GM12878 (cell line): ENCODE measurements at regions not wholly inside any gene's neighbourhood (a gene's known extent, or its start where the extent isn't known, plus 50 kb on each side); places are given as distances from the start of the nearest gene placed in this dataset.
"Not testable (repeated sequence)": the region's sequence is repeated elsewhere in the genome, so short reads cannot be mapped to it uniquely, and the experiment has no call there.

ENCODE experiments used
- ATAC-seq: fragments of 200-7000 bp; cut with Tn5 transposase; 3 replicates; pipeline ENCODE4 v1.9.1; 2020; ENCODE audit warnings: mild to moderate bottlenecking, moderate library complexity
- BruUV-seq: library from RNA; stranded (reverse); fragments of 400-500 nt; replicated peaks from 2 replicates; lab custom pipeline; 2021; lab: Mats Ljungman, UMichigan
- CTCF ChIA-PET: fragments of 300-600 bp; sonication (Branson Sonifier 250); formaldehyde crosslinking; extraction: SDS; loops from one replicate; lab custom pipeline; 2021; ENCODE audit warnings: inconsistent platforms; lab: Yijun Ruan, JAX
- POLR2A ChIA-PET: fragments of 350-600 bp; formaldehyde crosslinking; extraction: SDS; loops from one replicate; lab custom pipeline; 2021; ENCODE audit warnings: inconsistent platforms; lab: Charles Lee
- RAD21 ChIA-PET: fragments of 300-600 bp; sonication (Branson Sonifier 250); formaldehyde crosslinking; loops from one replicate; lab custom pipeline; 2023; ENCODE audit warnings: antibody characterized with exemption; ENCODE audit not compliant: unreplicated experiment; lab: Charles Lee
- SMC1A ChIA-PET: fragments of 300-600 bp; sonication (Branson Sonifier 250); formaldehyde crosslinking; loops from one replicate; lab custom pipeline; 2023; ENCODE audit not compliant: unreplicated experiment, uncharacterized antibody; lab: Charles Lee
- DNase-seq: peaks from one replicate; pipeline ENCODE4 v3.0.0-alpha.2; 2011; ENCODE audit warnings: low read depth, low spot score
- FAIRE-seq: peaks from 3 replicates; lab custom pipeline; 2011; peaks lifted over from hg19 to GRCh38; lab: Jason Lieb, UNC
- H2AFZ ChIP-seq: 2 replicates; pipeline ENCODE4 v1.6.0; 2011; ENCODE audit warnings: low read depth, low read length, control low read depth; ENCODE audit not compliant: control insufficient read depth
- H3K27ac ChIP-seq: 2 replicates; pipeline ENCODE4 v1.5.1; 2011; ENCODE audit warnings: control low read depth; ENCODE audit not compliant: control insufficient read depth, insufficient read depth
- H3K27me3 ChIP-seq, 2 experiments: replicated peaks in 1 of 2; 2 replicates each; pipeline versions ENCODE4 v1.6.0 to v1.6.1; 2011; ENCODE audit warnings: low read length in 1 of 2; ENCODE audit not compliant: control insufficient read depth in 2 of 2, insufficient read depth in 2 of 2
- H3K36me3 ChIP-seq, 2 experiments: 2 replicates each; pipeline ENCODE4 v1.5.1; 2011; ENCODE audit warnings: low read length in 1 of 2; ENCODE audit not compliant: control insufficient read depth in 2 of 2, insufficient read depth in 2 of 2
- H3K4me1 ChIP-seq: 2 replicates; pipeline ENCODE4 v1.6.1; 2011; ENCODE audit warnings: mild to moderate bottlenecking, low read length, moderate library complexity, mixed read lengths; ENCODE audit not compliant: control insufficient read depth, insufficient read depth
- H3K4me2 ChIP-seq: 2 replicates; pipeline ENCODE4 v1.6.0; 2011; ENCODE audit warnings: control low read depth; ENCODE audit not compliant: control insufficient read depth, insufficient read depth
- H3K4me3 ChIP-seq: fragments of 200-600 bp; sonication (generic); 2 replicates; pipeline ENCODE4 v1.5.1; 2016
- H3K79me2 ChIP-seq: 2 replicates; pipeline ENCODE4 v1.6.0; 2011; ENCODE audit warnings: low read length; ENCODE audit not compliant: control insufficient read depth, insufficient read depth
- H3K9ac ChIP-seq: 2 replicates; pipeline ENCODE4 v1.8.0; 2011; ENCODE audit warnings: low read length, control low read depth, mixed read lengths; ENCODE audit not compliant: control insufficient read depth, insufficient read depth
- H3K9me3 ChIP-seq: replicated peaks from 3 replicates; pipeline ENCODE4 v1.5.1; 2011; ENCODE audit warnings: mild to moderate bottlenecking, low read length; ENCODE audit not compliant: control insufficient read depth, insufficient read depth
- H4K20me1 ChIP-seq: 2 replicates; pipeline ENCODE4 v1.6.0; 2011; ENCODE audit not compliant: control insufficient read depth, insufficient read depth
- WGBS: methylation state at CpG from one replicate; pipeline ENCODE4 v1.1.6; 2016; ENCODE audit warnings: low lambda C conversion rate; ENCODE audit not compliant: insufficient replicate concordance, insufficient coverage; ENCODE audit errors: missing lambda C conversion rate; 5-methylcytosine and 5-hydroxymethylcytosine counted together
- in situ Hi-C: fragments of 300-500 bp; cut with MboI; formaldehyde crosslinking; loops from 9 replicates; pipeline ENCODE4 v1.14.3; 2018; ENCODE audit warnings: mixed read lengths
- intact Hi-C: fragments of 100-400 bp; cut with micrococcal nuclease; formaldehyde crosslinking; loops from one replicate; pipeline ENCODE4 v1.14.2; 2022; ENCODE audit not compliant: unreplicated experiment

DNA sequence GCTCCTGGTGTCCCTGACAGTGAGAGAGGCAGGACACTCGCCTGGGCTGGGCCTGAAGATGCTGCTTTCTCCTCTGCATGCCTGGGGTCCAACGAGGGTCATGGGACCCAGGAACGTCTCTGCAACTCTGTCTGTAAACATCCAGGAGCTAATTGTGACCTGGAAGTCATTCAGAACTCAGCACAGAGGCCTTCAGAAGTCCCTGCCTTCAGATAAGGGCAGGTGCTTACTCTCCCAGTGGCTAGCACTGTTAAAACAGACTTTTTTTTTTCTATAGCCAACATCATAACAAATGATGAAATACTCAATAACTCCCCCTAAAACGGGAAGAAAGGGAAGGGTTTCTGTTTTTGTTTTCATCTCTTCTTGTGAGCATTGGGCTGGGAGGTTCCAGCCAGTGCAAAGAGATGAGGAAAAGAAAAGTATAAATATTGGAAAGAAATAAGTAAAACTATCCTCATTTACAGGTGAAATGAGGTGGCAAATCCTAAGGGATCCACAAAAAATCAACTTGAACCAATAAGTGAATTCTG, 118.3 kb upstream of the FAM20C start:
- H3K4me1 ChIP-seq, FAIRE-seq, RAD21 ChIA-PET, CTCF ChIA-PET, ATAC-seq, H3K27me3 ChIP-seq, H3K4me2 ChIP-seq, H3K36me3 ChIP-seq, DNase-seq, H3K9me3 ChIP-seq, SMC1A ChIA-PET, intact Hi-C loops, POLR2A ChIA-PET, H4K20me1 ChIP-seq, H2AFZ ChIP-seq, H3K9ac ChIP-seq, BruUV-seq, H3K79me2 ChIP-seq, H3K27ac ChIP-seq, in situ Hi-C loops, H3K4me3 ChIP-seq: not testable (repeated sequence)
- WGBS = 4% methylated on average over 4 of the region's 4 CpGs

DNA sequence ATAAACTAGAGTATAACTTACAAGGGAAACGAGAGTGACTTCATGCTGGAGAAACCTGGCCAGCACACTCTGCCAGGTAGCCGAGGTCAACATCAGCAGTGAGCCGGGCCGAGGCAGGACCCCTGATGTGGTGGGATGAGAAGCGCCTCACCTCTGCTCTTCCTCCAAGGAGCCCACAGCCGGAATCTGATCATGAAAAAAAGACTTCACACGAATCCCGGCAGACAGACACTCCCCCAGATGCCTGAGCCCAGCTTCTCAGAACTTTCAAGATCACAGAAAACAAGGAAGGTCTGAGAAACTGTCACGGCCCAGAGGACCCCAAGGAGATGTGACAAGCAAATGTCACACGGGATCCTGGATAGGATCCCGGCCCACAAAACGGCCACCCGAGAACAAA, 116.9 kb upstream of the FAM20C start:
- H3K4me1 ChIP-seq, H3K36me3 ChIP-seq, BruUV-seq, POLR2A ChIA-PET, H3K27ac ChIP-seq, H3K9me3 ChIP-seq, H4K20me1 ChIP-seq, RAD21 ChIA-PET, intact Hi-C loops, H3K79me2 ChIP-seq, in situ Hi-C loops, H3K9ac ChIP-seq, DNase-seq, ATAC-seq, H2AFZ ChIP-seq, SMC1A ChIA-PET, FAIRE-seq, H3K27me3 ChIP-seq, H3K4me2 ChIP-seq, CTCF ChIA-PET, H3K4me3 ChIP-seq: not testable (repeated sequence)
- WGBS = 53% methylated on average over 11 of the region's 13 CpGs

DNA sequence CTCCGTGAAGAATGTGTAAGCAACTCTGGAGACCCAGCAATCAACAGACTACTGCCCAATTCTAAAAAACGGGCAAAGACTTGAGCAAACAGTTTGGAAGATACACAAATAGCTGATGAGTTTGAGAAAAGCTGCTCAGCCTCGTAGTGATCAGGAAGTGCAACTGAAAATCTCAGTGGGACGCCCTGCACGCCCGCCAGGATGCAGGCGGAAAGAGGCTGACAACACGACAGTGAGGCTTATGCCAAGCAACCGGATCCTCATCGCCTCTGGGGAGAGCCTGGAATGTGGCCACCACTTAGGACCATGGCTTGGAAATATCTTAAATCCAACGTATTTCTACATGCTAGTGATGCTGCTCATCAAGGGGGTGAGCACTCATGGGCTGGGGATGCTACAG, 116.2 kb upstream of the FAM20C start:
- H3K27ac ChIP-seq, H3K4me1 ChIP-seq, CTCF ChIA-PET, H3K9ac ChIP-seq, RAD21 ChIA-PET, H3K27me3 ChIP-seq, POLR2A ChIA-PET, H2AFZ ChIP-seq, ATAC-seq, H3K4me2 ChIP-seq, BruUV-seq, DNase-seq, H3K36me3 ChIP-seq, H3K79me2 ChIP-seq, SMC1A ChIA-PET, H4K20me1 ChIP-seq, in situ Hi-C loops, H3K4me3 ChIP-seq, intact Hi-C loops, H3K9me3 ChIP-seq, FAIRE-seq: not testable (repeated sequence)
- WGBS = 32% methylated on average over 8 of the region's 11 CpGs

DNA sequence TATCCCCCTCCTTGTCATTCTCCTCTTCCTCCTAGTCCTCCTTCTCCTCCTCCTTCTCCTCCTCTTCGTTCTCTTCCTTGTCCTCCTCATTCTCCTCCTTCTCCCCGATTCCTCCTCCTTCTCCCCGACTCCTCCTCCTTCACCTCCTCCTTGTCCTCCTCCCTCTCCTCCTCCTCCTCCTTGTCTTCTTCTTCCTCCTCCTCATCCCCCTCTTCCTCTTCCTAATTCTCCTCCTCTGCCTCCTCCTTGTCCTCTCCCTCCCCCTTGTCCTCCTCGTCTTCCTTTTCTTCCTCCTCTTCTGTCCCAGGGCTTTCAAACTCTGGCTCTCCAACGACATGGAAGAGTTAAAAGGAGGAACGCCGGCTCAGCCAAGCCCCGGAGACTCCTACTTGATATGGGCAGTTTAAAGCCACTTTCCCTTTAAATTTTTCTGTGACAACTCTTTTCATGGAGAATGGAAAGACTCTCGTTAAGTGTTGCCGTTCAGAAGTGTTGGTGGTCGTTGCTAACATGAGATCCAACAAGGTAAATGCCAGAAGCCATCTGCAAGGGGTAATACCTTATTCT, 115.5 kb upstream of the FAM20C start:
- ATAC-seq, in situ Hi-C loops, DNase-seq, intact Hi-C loops, H3K27ac ChIP-seq, CTCF ChIA-PET, BruUV-seq, RAD21 ChIA-PET, H3K4me1 ChIP-seq, H3K27me3 ChIP-seq, H3K9ac ChIP-seq, SMC1A ChIA-PET, POLR2A ChIA-PET, H3K79me2 ChIP-seq, H3K4me3 ChIP-seq, H3K9me3 ChIP-seq, H3K4me2 ChIP-seq, H2AFZ ChIP-seq, FAIRE-seq, H3K36me3 ChIP-seq, H4K20me1 ChIP-seq: not testable (repeated sequence)
- 34% methylated on average over 5 of the region's 11 CpGs for WGBS
